ENCODE measurements at regions not wholly inside any gene's neighbourhood (a gene's known extent, or its start where the extent isn't known, plus 50 kb on each side); places are given as distances from the start of the nearest gene placed in this dataset.

- ATAC-seq, result no peak
- TF ChIP-seq RARB (CRISPR knock-in tag; IDR thresholded peaks at IDR 0.05) (no peak), ZNF8 (CRISPR knock-in tag; IDR thresholded peaks at IDR 0.05) (no peak), ISL1 (CRISPR knock-in tag; IDR thresholded peaks at IDR 0.05) (no peak), BACH2 (CRISPR knock-in tag; IDR thresholded peaks at IDR 0.05; ENCODE audit: borderline replicate concordance) (no peak), SNAI2 (CRISPR knock-in tag; IDR thresholded peaks at IDR 0.05) (no peak)
Observed at GRCh38 chr9:13596383-13596970, 317.0 kb upstream of the MPDZ start.

GRCh38 chr9:13590996-13591395 lies 311.5 kb upstream of the MPDZ start:
- ATAC-seq, result no peak
- TF ChIP-seq POU6F1 (CRISPR knock-in tag; IDR thresholded peaks at IDR 0.05; ENCODE audit: borderline replicate concordance, low read depth) (no peak), PPARA (CRISPR knock-in tag; IDR thresholded peaks at IDR 0.05; ENCODE audit: borderline replicate concordance) (no peak), ZFP3 (CRISPR knock-in tag; IDR thresholded peaks at IDR 0.05) (no peak), CSRNP3 (CRISPR knock-in tag; IDR thresholded peaks at IDR 0.05) (no peak), OSR1 (CRISPR knock-in tag; IDR thresholded peaks at IDR 0.05) (no peak), GLIS3 (CRISPR knock-in tag; IDR thresholded peaks at IDR 0.05) (no peak), ZFP30 (CRISPR knock-in tag; IDR thresholded peaks at IDR 0.05) (no peak), CREB5 (CRISPR knock-in tag; IDR thresholded peaks at IDR 0.05; ENCODE audit: low read depth) (no peak), ZNF8 (CRISPR knock-in tag; IDR thresholded peaks at IDR 0.05) (no peak), TOX (CRISPR knock-in tag; IDR thresholded peaks at IDR 0.05; ENCODE audit: borderline replicate concordance) (no peak), ZNF565 (CRISPR knock-in tag; conservative IDR thresholded peaks at IDR 0.05; ENCODE audit: low read depth) (no peak)

GRCh38 chr9:13589034-13589737 lies 309.7 kb upstream of the MPDZ start:
- TF ChIP-seq PPARA (CRISPR knock-in tag; IDR thresholded peaks at IDR 0.05; ENCODE audit: borderline replicate concordance) (no peak), ZFP3 (CRISPR knock-in tag; IDR thresholded peaks at IDR 0.05) (no peak), ARNTL (CRISPR knock-in tag; IDR thresholded peaks at IDR 0.05; ENCODE audit: borderline replicate concordance, low read depth) (no peak), CREB5 (CRISPR knock-in tag; IDR thresholded peaks at IDR 0.05; ENCODE audit: low read depth) (no peak), RARB (CRISPR knock-in tag; IDR thresholded peaks at IDR 0.05) (no peak), ZFP30 (CRISPR knock-in tag; IDR thresholded peaks at IDR 0.05) (no peak), ZNF70 (CRISPR knock-in tag; IDR thresholded peaks at IDR 0.05) (no peak), ISL1 (CRISPR knock-in tag; IDR thresholded peaks at IDR 0.05) (no peak), ZNF8 (CRISPR knock-in tag; IDR thresholded peaks at IDR 0.05) (no peak)
- no peak for ATAC-seq

- ATAC-seq, result no peak
- no peak for TF ChIP-seq POU6F1 (CRISPR knock-in tag; IDR thresholded peaks at IDR 0.05; ENCODE audit: borderline replicate concordance, low read depth)
- no peak for TF ChIP-seq CSDC2 (CRISPR knock-in tag; IDR thresholded peaks at IDR 0.05)
- TF ChIP-seq ISL1 (CRISPR knock-in tag; IDR thresholded peaks at IDR 0.05), result no peak
- no peak for TF ChIP-seq CREB5 (CRISPR knock-in tag; IDR thresholded peaks at IDR 0.05; ENCODE audit: low read depth)
- TF ChIP-seq ZFP3 (CRISPR knock-in tag; IDR thresholded peaks at IDR 0.05), result no peak
- TF ChIP-seq ARNTL (CRISPR knock-in tag; IDR thresholded peaks at IDR 0.05; ENCODE audit: borderline replicate concordance, low read depth), result no peak
- no peak for TF ChIP-seq TCF4 (CRISPR knock-in tag; IDR thresholded peaks at IDR 0.05; ENCODE audit: borderline replicate concordance)
- no peak for TF ChIP-seq RARB (CRISPR knock-in tag; IDR thresholded peaks at IDR 0.05)
- TF ChIP-seq ZC3H10 (CRISPR knock-in tag; IDR thresholded peaks at IDR 0.05), result no peak
- no peak for TF ChIP-seq CSRNP3 (CRISPR knock-in tag; IDR thresholded peaks at IDR 0.05)
- TF ChIP-seq GLIS3 (CRISPR knock-in tag; IDR thresholded peaks at IDR 0.05), result no peak
- TF ChIP-seq BACH2 (CRISPR knock-in tag; IDR thresholded peaks at IDR 0.05; ENCODE audit: borderline replicate concordance), result no peak
Observed at GRCh38 chr9:13588151-13589033, 308.9 kb upstream of the MPDZ start.

Measured in SK-N-SH treated with all-trans-retinoic acid at 6 μM for 48 hours (cell line).